ENCODE measurements at regions not wholly inside any gene's neighbourhood (a gene's known extent, or its start where the extent isn't known, plus 50 kb on each side); places are given as distances from the start of the nearest gene placed in this dataset.

- no peak overlapping the region for H3K27ac ChIP-seq
Observed at GRCh38 chr6:170042596-170043118, 248.2 kb downstream of the DLL1 start.

DNA sequence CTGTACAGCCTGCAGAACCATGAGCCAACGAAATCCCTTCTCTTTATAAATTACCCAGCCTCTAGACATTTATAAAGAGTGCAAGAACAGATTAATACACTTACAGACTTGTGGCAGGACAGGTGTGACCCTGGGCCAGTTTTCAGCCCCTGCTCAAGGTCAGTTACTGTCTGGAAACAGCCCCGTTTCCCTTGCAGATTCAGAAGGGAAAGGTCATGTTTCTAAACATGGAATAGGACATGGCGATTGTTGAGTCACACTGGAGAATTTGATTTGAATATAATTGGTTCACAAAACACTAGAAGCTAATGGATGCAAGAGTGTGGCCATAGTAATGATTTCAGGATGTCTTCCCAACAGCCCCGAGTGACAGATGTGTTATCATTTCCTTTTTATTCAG, 248.8 kb downstream of the DLL1 start:
- H3K27ac ChIP-seq: no peak overlapping the region
- TF ChIP-seq, protein P1, sequence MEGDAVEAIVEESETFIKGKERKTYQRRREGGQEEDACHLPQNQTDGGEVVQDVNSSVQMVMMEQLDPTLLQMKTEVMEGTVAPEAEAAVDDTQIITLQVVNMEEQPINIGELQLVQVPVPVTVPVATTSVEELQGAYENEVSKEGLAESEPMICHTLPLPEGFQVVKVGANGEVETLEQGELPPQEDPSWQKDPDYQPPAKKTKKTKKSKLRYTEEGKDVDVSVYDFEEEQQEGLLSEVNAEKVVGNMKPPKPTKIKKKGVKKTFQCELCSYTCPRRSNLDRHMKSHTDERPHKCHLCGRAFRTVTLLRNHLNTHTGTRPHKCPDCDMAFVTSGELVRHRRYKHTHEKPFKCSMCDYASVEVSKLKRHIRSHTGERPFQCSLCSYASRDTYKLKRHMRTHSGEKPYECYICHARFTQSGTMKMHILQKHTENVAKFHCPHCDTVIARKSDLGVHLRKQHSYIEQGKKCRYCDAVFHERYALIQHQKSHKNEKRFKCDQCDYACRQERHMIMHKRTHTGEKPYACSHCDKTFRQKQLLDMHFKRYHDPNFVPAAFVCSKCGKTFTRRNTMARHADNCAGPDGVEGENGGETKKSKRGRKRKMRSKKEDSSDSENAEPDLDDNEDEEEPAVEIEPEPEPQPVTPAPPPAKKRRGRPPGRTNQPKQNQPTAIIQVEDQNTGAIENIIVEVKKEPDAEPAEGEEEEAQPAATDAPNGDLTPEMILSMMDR (conservative IDR thresholded peaks at IDR 0.05): no peak
- no peak for TF ChIP-seq ZFX (IDR thresholded peaks at IDR 0.05)

More at GRCh38 chr6:170042596-170043118, 248.2 kb downstream of the DLL1 start:
- TF ChIP-seq, protein P1 (conservative IDR thresholded peaks at IDR 0.05): no peak

DNA sequence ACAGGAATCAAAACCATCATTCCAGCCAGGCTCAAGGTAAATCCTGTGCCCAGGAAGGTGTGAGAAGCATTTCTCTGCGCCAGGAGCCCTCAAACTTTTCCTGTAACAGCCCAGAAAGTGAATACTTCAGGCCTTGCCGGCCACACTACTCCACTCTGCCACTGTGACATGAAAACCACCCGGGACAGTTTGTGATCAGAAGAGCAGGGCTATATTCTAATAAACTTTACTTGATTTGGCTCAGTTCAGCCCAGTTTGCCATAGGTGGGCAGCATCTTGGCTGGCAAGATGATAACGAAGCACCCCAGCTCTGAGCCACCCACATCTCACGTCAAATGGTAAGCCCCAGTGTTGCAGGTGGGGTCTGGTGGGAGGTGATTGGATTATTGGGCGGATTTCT, 249.4 kb downstream of the DLL1 start:
- TF ChIP-seq, protein P1 (conservative IDR thresholded peaks at IDR 0.05): no peak
- no peak for TF ChIP-seq ZFX (IDR thresholded peaks at IDR 0.05)

GRCh38 chr6:170040906-170041305, 250.0 kb downstream of the DLL1 start:
- TF ChIP-seq, protein P1 (conservative IDR thresholded peaks at IDR 0.05): no peak
- TF ChIP-seq ZFX (IDR thresholded peaks at IDR 0.05): no peak
- H3K27ac ChIP-seq: no peak overlapping the region

More for the DNA sequence above, 249.4 kb downstream of the DLL1 start:
- H3K27ac ChIP-seq: no peak overlapping the region

- no peak overlapping the region for H3K27ac ChIP-seq
- TF ChIP-seq ZFX (IDR thresholded peaks at IDR 0.05): no peak
Observed at GRCh38 chr6:170040115-170040500, 250.8 kb downstream of the DLL1 start.

GRCh38 chr6:170039156-170040114, 251.4 kb downstream of the DLL1 start:
- no peak for TF ChIP-seq ZFX (IDR thresholded peaks at IDR 0.05)
- TF ChIP-seq, protein P1 (conservative IDR thresholded peaks at IDR 0.05): no peak
- no peak overlapping the region for H3K27ac ChIP-seq

- no peak overlapping the region for H3K27ac ChIP-seq
- TF ChIP-seq, protein P1 (conservative IDR thresholded peaks at IDR 0.05): no peak
- no peak for TF ChIP-seq ZFX (IDR thresholded peaks at IDR 0.05)
Observed at GRCh38 chr6:170038708-170039107, 252.2 kb downstream of the DLL1 start.

Measured in C4-2B (cell line).